ENCODE measurements at regions not wholly inside any gene's neighbourhood (a gene's known extent, or its start where the extent isn't known, plus 50 kb on each side); places are given as distances from the start of the nearest gene placed in this dataset.

DNA sequence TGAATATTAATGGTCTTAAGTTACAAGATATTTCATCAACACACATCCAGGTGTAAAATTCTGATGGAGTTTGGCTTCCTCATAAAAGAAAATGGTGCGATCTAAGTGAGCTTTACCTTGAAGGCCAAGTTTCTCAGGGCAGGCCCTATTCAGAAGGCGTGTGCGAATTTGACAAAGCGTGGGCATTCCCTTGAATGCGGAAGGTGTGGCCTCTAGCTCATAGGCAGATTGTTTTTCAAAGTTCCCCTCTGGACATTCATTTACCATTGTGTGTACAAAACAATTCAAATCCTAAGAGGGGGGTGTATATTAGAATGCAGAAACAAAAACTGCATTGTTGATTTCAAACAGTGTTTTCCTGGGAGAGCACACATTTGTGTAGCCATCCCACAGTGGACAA, 411.9 kb upstream of the PKN2 start:
- H3K9me3 Mint-ChIP-seq = no peaks in the 10 kb centered on the region
- no peak overlapping the region for H3K4me3 Mint-ChIP-seq
- no peak for DNase-seq
- H3K4me1 Mint-ChIP-seq = peaks cover 0 to 4% of the 10 kb centered on the region in 2 donors
- H3K36me3 Mint-ChIP-seq = no peaks in the 10 kb centered on the region
- H3K27me3 Mint-ChIP-seq = peaks cover 0 to 4% of the 10 kb centered on the region in 2 donors
- H3K27ac Mint-ChIP-seq = no peak overlapping the region
- ATAC-seq (replicated peaks) = no peak

DNA sequence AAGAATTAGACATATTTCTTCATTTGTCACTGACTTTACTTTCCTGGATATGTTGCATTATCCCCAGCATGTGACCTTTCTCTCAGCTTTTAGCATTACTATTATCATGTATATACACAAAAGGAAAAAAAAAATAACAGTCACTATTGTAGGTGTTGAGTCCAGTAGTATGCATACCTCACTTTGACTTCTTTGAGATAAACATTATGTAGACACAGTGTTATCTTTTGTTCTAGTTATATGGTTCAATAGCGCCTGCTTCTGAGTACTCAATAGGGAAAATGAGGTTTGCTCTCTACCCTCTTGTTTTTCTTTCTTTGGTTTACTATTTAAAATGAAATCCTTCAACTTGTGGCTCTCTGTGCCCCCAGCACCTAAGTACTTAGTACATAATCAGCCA, 409.6 kb upstream of the PKN2 start:
- peaks cover 0 to under 1% of the 10 kb centered on the region in 2 donors for H3K27me3 Mint-ChIP-seq
- no peak for ATAC-seq (replicated peaks)
- no peaks in the 10 kb centered on the region for H3K36me3 Mint-ChIP-seq

DNA sequence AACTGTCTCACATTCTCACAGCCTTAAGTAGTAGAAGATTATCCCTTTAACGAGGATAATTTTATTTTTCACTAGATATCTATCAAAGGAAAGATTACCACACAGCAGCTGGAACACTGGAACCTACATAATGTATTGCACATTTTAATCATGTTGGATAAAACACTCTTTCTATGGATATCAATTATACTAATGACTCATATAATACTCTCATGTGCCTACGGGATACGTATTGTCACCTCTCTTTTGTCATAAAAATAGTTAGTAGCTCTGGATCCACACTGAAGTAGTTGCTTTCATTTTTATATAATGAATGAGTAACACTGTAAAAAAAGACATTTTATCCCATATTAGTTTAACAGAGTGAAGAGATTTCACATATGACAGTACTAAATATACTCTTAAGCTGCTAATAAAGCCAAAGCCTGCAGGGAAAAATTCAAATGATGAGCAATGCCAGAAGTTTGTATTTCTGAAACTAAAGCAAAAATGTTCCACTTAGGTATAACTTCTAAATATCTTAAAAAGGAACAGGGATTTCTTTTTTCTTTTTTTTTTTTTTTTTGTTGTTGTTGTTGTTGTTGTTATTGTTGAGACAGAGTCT, 408.7 kb upstream of the PKN2 start:
- DNase-seq = no peak
- no peak overlapping the region for H3K27ac Mint-ChIP-seq
- peaks cover 4 to 10% of the 10 kb centered on the region in 2 donors for H3K9me3 Mint-ChIP-seq
- peaks cover 0 to 4% of the 10 kb centered on the region in 2 donors for H3K4me1 Mint-ChIP-seq
- H3K4me3 Mint-ChIP-seq = no peak overlapping the region
- peaks cover 0 to 2% of the 10 kb centered on the region in 2 donors for H3K36me3 Mint-ChIP-seq
- ATAC-seq (replicated peaks) = no peak
- H3K27me3 Mint-ChIP-seq = peaks cover 0 to 6% of the 10 kb centered on the region in 2 donors

More for the DNA sequence above, 409.6 kb upstream of the PKN2 start:
- Mint-ChIP-seq H3K27ac (no peak overlapping the region), H3K4me1 (peaks cover 0 to 4% of the 10 kb centered on the region in 2 donors), H3K4me3 (no peak overlapping the region), H3K9me3 (peaks cover 0 to 5% of the 10 kb centered on the region in 2 donors)
- no peak for DNase-seq

DNA sequence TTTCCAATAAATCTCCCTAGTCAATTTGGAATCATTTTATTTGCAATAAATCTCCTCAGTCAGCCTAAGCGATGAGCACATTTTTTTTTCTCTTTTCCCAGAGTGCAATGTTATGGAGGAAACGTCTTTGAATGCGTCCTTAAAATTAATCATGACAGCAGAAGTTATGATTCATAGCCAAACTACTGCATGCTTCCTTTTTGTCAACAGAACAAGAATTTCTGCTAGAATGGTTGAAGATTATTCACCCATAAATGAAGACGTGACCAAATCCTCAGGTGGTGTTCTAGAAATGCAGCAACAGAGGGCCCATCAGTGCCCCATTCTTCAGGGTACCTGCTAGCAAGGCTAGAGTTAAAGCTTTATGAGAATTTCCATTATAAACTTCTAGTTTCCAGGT, 407.9 kb upstream of the PKN2 start:
- ATAC-seq (replicated peaks) (peak in 1 of 2 donors; percentile 52), DNase-seq (no peak)
- Mint-ChIP-seq H3K9me3 (peaks cover 4 to 10% of the 10 kb centered on the region in 2 donors), H3K4me3 (no peak overlapping the region), H3K36me3 (peaks cover 0 to 2% of the 10 kb centered on the region in 2 donors), H3K4me1 (peaks cover 0 to 4% of the 10 kb centered on the region in 2 donors), H3K27me3 (peaks cover 0 to 6% of the 10 kb centered on the region in 2 donors), H3K27ac (no peak overlapping the region)

DNA sequence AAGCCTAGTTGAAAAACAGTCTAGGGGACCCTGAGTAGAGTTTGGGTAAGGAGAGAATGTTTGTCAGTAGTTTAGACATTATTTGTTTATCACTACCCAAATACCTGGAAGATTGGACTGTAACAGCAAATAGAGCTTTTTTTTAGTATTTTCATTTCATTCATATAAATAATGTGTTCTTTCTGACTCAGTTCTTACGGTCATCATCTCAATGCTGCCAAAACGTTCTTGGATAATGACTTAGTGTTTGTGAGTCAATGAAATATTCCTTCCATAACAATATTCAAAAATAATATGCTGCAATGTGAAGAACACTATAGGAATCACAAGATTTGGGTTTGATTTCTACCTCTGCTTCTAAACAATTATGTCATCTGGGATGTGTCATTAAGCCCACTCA, 400.0 kb upstream of the PKN2 start:
- no peak for DNase-seq
- peaks cover 0 to 2% of the 10 kb centered on the region in 2 donors for H3K36me3 Mint-ChIP-seq
- no peak overlapping the region for H3K27ac Mint-ChIP-seq

DNA sequence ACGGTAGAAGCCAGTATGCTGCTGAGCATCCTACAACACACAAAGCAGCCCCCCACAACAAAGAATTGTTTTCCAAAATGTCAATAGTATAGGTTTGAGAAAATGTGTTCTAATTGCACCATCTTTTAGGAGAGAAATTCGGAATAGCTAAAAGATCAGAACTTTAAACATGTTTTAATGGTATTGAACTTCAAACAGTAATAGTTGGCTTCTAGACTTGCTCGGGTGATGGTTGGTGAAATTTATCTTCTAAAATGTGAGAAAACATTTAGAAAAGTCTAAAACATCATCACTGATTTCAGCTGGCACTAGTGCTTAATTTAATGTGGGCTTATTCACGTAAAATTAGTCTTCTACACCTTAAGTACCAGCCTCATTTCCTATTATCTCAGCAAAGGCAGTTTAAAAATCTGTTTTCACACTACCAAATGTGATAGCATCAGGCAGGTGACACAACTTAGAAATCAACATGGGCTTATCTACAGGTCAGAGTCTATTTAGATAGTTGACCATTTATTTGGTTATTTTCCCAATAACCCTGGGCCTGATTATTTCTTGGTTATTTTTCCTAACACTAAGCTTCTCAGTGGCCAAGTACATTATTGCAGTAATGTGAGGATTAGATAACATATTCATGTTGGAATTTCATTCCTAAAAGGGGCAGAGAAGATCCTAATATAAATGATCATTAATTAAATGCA, 399.3 kb upstream of the PKN2 start:
- Mint-ChIP-seq H3K4me1 (no peaks in the 10 kb centered on the region), H3K27ac (no peak overlapping the region), H3K36me3 (peaks cover 0 to under 1% of the 10 kb centered on the region in 2 donors), H3K4me3 (no peak overlapping the region), H3K27me3 (peaks cover 9 to 15% of the 10 kb centered on the region in 2 donors), H3K9me3 (peaks cover 1 to 2% of the 10 kb centered on the region in 2 donors)
- ATAC-seq (replicated peaks) (no peak), DNase-seq (no peak)

More for the DNA sequence above, 400.0 kb upstream of the PKN2 start:
- peaks cover 4 to 5% of the 10 kb centered on the region in 2 donors for H3K9me3 Mint-ChIP-seq
- H3K4me3 Mint-ChIP-seq = no peak overlapping the region
- H3K27me3 Mint-ChIP-seq = peaks cover 9 to 19% of the 10 kb centered on the region in 2 donors
- no peak for ATAC-seq (replicated peaks)
- H3K4me1 Mint-ChIP-seq = no peaks in the 10 kb centered on the region

DNA sequence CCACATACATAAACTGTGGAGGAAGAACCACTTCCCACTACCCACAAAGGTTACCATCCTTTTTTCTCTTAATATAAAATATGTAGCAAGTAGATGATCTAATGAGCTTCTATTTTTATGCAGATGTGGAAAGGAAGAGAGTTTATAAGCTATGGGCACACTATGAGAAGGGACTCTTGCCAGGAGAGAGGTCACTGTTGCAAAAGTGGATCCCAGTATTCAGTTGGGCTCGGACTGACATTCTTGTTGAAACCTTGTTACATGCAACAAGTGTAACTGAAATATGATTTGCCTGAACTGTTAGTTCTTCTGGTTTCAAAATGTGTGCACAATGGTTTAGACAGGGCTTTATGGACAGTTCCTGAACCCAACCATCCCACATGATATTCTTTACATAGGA, 397.4 kb upstream of the PKN2 start:
- ATAC-seq (replicated peaks) = no peak
- Mint-ChIP-seq H3K4me1 (no peaks in the 10 kb centered on the region), H3K36me3 (no peaks in the 10 kb centered on the region)

DNA sequence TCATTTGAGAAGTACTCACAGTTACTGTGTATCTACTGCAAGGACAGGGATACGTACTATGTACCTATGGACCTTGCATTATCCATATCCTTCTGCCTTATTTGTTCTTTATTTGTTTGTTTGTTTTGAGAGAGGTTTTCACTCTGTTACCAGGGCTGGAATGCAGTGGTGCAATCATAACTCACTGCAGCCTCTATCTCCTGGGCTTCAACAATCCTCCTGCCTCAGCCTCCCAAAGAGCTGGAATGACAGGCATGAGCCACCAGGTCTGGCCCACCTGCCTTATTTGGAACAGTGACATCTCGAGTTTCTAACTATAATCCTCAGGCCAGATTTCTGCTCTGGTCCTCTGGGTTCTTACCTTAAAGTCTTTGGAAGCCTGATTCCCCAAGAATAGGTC, 395.5 kb upstream of the PKN2 start:
- Mint-ChIP-seq H3K4me1 (no peaks in the 10 kb centered on the region), H3K27ac (no peak overlapping the region), H3K36me3 (no peaks in the 10 kb centered on the region), H3K27me3 (peaks cover 3 to 10% of the 10 kb centered on the region in 2 donors), H3K4me3 (no peak overlapping the region), H3K9me3 (no peaks in the 10 kb centered on the region)
- DNase-seq = no peak
- ATAC-seq (replicated peaks) = no peak

More for the DNA sequence above, 397.4 kb upstream of the PKN2 start:
- no peak overlapping the region for H3K27ac Mint-ChIP-seq
- no peak overlapping the region for H3K4me3 Mint-ChIP-seq
- H3K27me3 Mint-ChIP-seq = peaks cover 6 to 19% of the 10 kb centered on the region in 2 donors
- no peak for DNase-seq
- no peaks in the 10 kb centered on the region for H3K9me3 Mint-ChIP-seq

DNA sequence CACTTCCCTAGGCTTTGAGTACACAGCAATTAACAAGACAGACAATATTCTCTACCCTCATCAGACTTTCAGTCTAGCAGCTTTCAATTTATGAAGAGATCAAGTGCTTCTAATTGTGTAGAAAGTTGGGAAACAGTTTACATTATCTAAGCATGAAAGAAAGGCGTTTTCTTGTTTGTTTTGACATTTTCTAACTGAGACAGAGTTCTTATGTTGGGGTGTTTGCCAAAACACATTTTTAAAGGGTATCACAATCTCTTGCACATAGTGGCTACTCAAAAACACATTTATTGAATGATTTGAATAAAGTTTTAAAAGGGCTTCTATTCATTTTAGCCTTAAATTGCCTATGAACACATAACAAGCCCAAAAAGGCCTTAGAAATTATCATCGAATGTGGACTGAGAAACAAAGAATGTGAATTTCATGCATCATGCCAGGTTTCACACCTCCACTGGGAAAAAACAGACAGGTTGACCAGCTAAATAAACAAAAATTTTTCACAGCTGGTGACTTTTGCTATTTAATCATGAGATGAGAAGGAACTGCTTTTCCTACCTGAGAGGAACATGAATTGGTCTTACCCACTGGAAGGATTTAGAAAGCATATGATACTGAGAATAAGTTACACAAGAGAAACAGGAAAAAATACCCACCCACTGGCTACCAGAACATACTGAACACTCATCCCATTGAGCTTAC, 394.5 kb upstream of the PKN2 start:
- DNase-seq (no peak), ATAC-seq (replicated peaks) (no peak)
- Mint-ChIP-seq H3K27me3 (peaks cover 0 to 7% of the 10 kb centered on the region in 2 donors), H3K36me3 (no peaks in the 10 kb centered on the region), H3K4me1 (no peaks in the 10 kb centered on the region), H3K4me3 (no peak overlapping the region), H3K9me3 (no peaks in the 10 kb centered on the region), H3K27ac (no peak overlapping the region)

DNA sequence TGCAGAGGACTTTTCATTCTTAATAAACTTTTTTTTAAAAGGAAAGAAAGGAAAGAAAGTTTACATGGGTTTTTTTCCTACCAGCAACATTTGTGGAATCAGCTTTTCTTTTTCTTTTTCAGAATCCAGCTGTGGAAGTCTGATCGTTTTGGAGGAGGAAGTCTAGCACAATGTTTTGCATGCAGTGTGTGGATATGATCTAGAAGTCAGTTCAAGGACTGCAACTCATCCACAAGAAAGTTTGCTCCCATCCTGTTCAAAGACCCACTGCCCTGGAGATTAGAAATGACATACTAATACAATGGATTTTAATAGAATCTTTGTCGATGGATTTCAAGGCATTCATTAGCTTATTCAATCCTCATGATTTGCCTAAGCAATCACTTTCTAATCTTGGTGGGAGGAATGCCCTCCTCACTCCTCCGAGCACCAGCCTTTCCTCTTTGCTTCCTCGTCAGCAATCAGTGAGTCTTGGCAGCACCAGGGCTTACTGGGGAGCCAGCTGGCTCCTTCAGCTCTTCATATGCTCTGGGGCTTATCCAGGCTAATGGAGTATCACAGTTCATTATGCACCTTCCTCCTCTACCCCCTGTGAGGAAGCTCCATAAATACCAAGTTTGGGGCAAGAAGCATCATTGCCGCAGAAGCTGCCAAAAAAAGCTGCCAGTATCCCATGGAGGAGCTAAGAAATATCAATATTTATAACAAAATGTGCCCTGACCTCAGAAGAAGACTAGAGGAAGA, 392.3 kb upstream of the PKN2 start:
- H3K4me1 Mint-ChIP-seq = no peaks in the 10 kb centered on the region
- H3K27me3 Mint-ChIP-seq = peaks cover 0 to 7% of the 10 kb centered on the region in 2 donors
- no peaks in the 10 kb centered on the region for H3K36me3 Mint-ChIP-seq
- no peaks in the 10 kb centered on the region for H3K9me3 Mint-ChIP-seq
- H3K27ac Mint-ChIP-seq = no peak overlapping the region
- no peak overlapping the region for H3K4me3 Mint-ChIP-seq
- ATAC-seq (replicated peaks) = no peak
- no peak for DNase-seq

DNA sequence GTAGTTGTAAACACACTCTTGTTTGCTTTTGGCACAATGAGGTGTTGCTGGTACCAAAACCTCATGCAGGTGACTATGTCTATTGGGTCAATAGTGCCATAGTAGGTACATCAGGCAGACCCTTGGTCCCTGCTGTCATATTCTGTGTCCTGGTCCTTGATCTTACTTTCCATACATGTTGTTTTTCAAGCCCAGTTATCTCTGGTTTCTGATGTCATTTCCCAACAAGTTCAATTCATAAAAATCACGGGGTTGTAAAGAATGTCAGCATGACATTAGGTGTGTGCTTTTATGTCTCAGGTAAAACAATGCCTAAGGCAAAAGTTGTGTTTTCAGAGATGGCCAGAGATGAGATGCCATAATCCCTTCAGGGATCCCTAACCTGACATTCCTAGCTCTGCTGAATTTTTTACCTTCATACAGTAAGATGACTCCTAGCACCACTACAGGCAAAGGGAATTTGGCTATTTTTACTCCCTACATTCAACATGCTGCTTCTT, 390.3 kb upstream of the PKN2 start:
- Mint-ChIP-seq H3K9me3 (no peaks in the 10 kb centered on the region), H3K4me1 (no peaks in the 10 kb centered on the region), H3K27ac (no peak overlapping the region), H3K36me3 (no peaks in the 10 kb centered on the region), H3K4me3 (no peak overlapping the region), H3K27me3 (peaks cover 0 to 7% of the 10 kb centered on the region in 2 donors)
- DNase-seq = no peak
- no peak for ATAC-seq (replicated peaks)

DNA sequence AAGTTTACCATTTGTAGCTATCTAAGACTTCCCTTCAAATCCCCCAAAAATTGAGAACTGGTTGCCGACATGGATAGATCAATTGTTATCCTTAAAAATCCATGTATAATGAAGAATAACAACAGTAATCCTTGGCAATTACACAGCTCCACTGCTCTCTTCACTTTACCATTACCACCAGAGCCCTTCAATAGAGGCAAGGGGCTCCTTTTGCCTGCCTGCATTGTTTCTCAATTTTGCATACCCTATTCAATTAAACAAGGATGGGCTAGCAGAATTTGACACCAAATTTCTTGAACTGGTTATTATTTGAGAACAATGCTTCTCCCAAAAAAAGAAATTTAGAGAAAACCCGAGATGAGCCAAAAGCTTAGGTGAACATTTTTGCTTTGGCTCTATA, 387.8 kb upstream of the PKN2 start:
- Mint-ChIP-seq H3K27ac (no peak overlapping the region), H3K27me3 (no peaks in the 10 kb centered on the region), H3K36me3 (no peaks in the 10 kb centered on the region), H3K4me1 (no peaks in the 10 kb centered on the region), H3K9me3 (no peaks in the 10 kb centered on the region), H3K4me3 (no peak overlapping the region)
- no peak for ATAC-seq (replicated peaks)
- DNase-seq = no peak

DNA sequence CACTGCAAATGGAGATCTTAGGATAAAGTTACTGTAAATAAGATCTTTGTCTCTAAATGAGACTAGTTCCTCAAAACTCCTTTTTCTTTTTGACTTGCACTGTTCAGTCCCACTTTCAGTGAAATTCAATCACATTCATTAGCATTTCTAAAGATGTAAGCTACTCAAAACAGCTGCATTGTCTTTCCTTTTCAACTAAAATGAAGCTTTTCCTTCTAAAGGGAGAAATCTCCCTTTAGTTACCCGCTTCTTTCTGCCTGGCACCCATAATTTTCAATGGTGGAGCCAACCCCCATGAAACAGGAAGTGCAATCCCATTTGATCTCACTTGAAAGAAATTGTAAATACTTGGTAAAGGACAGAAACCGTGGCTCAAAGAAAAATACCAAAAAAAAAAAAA, 387.4 kb upstream of the PKN2 start:
- no peaks in the 10 kb centered on the region for H3K27me3 Mint-ChIP-seq
- ATAC-seq (replicated peaks) (no peak), DNase-seq (no peak)
- no peak overlapping the region for H3K4me3 Mint-ChIP-seq
- H3K4me1 Mint-ChIP-seq = no peaks in the 10 kb centered on the region
- H3K9me3 Mint-ChIP-seq = no peaks in the 10 kb centered on the region
- H3K27ac Mint-ChIP-seq = no peak overlapping the region
- no peaks in the 10 kb centered on the region for H3K36me3 Mint-ChIP-seq

DNA sequence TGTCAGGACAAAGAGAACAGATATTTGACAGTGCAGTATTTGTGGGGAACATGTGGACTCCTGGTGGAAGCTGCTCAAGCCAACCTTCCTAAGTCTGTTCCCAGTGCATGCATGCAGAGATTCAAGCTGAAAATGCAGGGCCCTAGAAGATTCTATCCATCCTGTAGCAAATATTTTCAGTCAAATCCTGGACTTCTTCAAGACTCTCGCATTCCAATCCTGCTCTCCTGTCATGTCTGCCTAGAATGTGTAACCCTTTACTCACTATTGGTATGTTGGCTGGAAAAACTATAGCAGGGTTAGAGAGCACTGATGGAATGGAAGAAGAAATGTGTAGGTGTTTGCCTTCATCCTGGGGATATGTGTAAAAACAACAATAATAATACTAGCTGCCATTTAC, 385.6 kb upstream of the PKN2 start:
- ATAC-seq (replicated peaks) (no peak), DNase-seq (no peak)
- Mint-ChIP-seq H3K9me3 (no peaks in the 10 kb centered on the region), H3K27me3 (no peaks in the 10 kb centered on the region), H3K4me3 (no peak overlapping the region), H3K4me1 (no peaks in the 10 kb centered on the region), H3K27ac (no peak overlapping the region), H3K36me3 (no peaks in the 10 kb centered on the region)

All from stimulated activated naive B cell treated with anti-CD40 and anti-IgM and Interleukin-4, amounts not matched to agents 10 μg/mL and 1 μg/mL and 100 μg/mL, for 72 hours (primary cell).